Endothelial cell (in vitro differentiated cells): ENCODE measurements at regions not wholly inside any gene's neighbourhood (a gene's known extent, or its start where the extent isn't known, plus 50 kb on each side); places are given as distances from the start of the nearest gene placed in this dataset.
"Not testable (repeated sequence)": the region's sequence is repeated elsewhere in the genome, so short reads cannot be mapped to it uniquely, and the experiment has no call there.

Experiments used
- DNase-seq: peaks from one replicate; pipeline ENCODE4 v3.0.0; 2021; ENCODE audit warnings: low spot score
- H3K27ac Mint-ChIP-seq: one replicate; pipeline ENCODE4 v1.8.0; 2021; ENCODE audit warnings: mixed read lengths, inconsistent platforms; ENCODE audit not compliant: unreplicated experiment
- H3K27me3 Mint-ChIP-seq: one replicate; pipeline ENCODE4 v1.8.0; 2021; ENCODE audit warnings: mild to moderate bottlenecking, moderate library complexity, mixed read lengths, inconsistent platforms; ENCODE audit not compliant: unreplicated experiment
- H3K36me3 Mint-ChIP-seq: one replicate; pipeline ENCODE4 v1.8.0; 2021; ENCODE audit warnings: mild to moderate bottlenecking, low read depth, mixed read lengths, inconsistent platforms; ENCODE audit not compliant: unreplicated experiment
- H3K4me1 Mint-ChIP-seq: one replicate; pipeline ENCODE4 v1.8.0; 2021; ENCODE audit warnings: mild to moderate bottlenecking, mixed read lengths, inconsistent platforms; ENCODE audit not compliant: unreplicated experiment
- H3K4me3 Mint-ChIP-seq: one replicate; pipeline ENCODE4 v1.8.0; 2021; ENCODE audit warnings: mild to moderate bottlenecking, mixed read lengths, inconsistent platforms; ENCODE audit not compliant: unreplicated experiment
- H3K9me3 Mint-ChIP-seq: one replicate; pipeline ENCODE4 v1.8.0; 2021; ENCODE audit warnings: mixed read lengths, inconsistent platforms; ENCODE audit not compliant: unreplicated experiment
- CTCF ChIP-seq: fragments of 200-600 bp; sonication (generic); IDR thresholded peaks from one replicate; pipeline ENCODE4 v1.5.0; 2021; ENCODE audit warnings: antibody characterized with exemption; ENCODE audit not compliant: unreplicated experiment

- H3K27me3 Mint-ChIP-seq, result no peaks in the 10 kb centered on the region
- TF ChIP-seq CTCF, result no peak
- H3K4me3 Mint-ChIP-seq, result no peak overlapping the region
- DNase-seq, result no peak
- H3K9me3 Mint-ChIP-seq, result peaks cover 26% of the 10 kb centered on the region
- peaks cover 8% of the 10 kb centered on the region for H3K36me3 Mint-ChIP-seq
- no peak overlapping the region for H3K27ac Mint-ChIP-seq
- no peaks in the 10 kb centered on the region for H3K4me1 Mint-ChIP-seq
Observed at GRCh38 chr21:9735421-9735961, 785.9 kb upstream of the TPTE start.

- H3K27me3 Mint-ChIP-seq, H3K36me3 Mint-ChIP-seq, H3K27ac Mint-ChIP-seq, H3K4me3 Mint-ChIP-seq, DNase-seq, H3K4me1 Mint-ChIP-seq: not testable (repeated sequence)
- H3K9me3 Mint-ChIP-seq, result peaks cover 41% of the 10 kb centered on the region
Observed at GRCh38 chr21:9737301-9737700, 784.1 kb upstream of the TPTE start.

- H3K36me3 Mint-ChIP-seq, H3K4me1 Mint-ChIP-seq, H3K27me3 Mint-ChIP-seq, DNase-seq, H3K27ac Mint-ChIP-seq, H3K4me3 Mint-ChIP-seq: not testable (repeated sequence)
- H3K9me3 Mint-ChIP-seq, result peaks cover 41% of the 10 kb centered on the region
Observed at GRCh38 chr21:9737871-9738515, 783.4 kb upstream of the TPTE start.

- H3K27ac Mint-ChIP-seq, result no peak overlapping the region
- H3K4me3 Mint-ChIP-seq, result no peak overlapping the region
- DNase-seq, result no peak
- no peaks in the 10 kb centered on the region for H3K27me3 Mint-ChIP-seq
- peaks cover 8% of the 10 kb centered on the region for H3K36me3 Mint-ChIP-seq
- H3K9me3 Mint-ChIP-seq, result peaks cover 41% of the 10 kb centered on the region
- TF ChIP-seq CTCF, result no peak
- H3K4me1 Mint-ChIP-seq, result no peaks in the 10 kb centered on the region
Observed at GRCh38 chr21:9738527-9738926, 782.9 kb upstream of the TPTE start.

- no peak overlapping the region for H3K4me3 Mint-ChIP-seq
- no peak for DNase-seq
- H3K4me1 Mint-ChIP-seq, result no peaks in the 10 kb centered on the region
- peaks cover 41% of the 10 kb centered on the region for H3K9me3 Mint-ChIP-seq
- TF ChIP-seq CTCF, result no peak
- no peaks in the 10 kb centered on the region for H3K27me3 Mint-ChIP-seq
- H3K27ac Mint-ChIP-seq, result no peak overlapping the region
- H3K36me3 Mint-ChIP-seq, result peaks cover 8% of the 10 kb centered on the region
Observed at GRCh38 chr21:9739240-9739639, 782.1 kb upstream of the TPTE start.

- not testable (repeated sequence) for H3K4me3 Mint-ChIP-seq, H3K4me1 Mint-ChIP-seq, H3K27me3 Mint-ChIP-seq, H3K36me3 Mint-ChIP-seq, DNase-seq, H3K27ac Mint-ChIP-seq
- peaks cover 41% of the 10 kb centered on the region for H3K9me3 Mint-ChIP-seq
Observed at GRCh38 chr21:9740177-9740941, 781.0 kb upstream of the TPTE start.

GRCh38 chr21:9740991-9741742, 780.2 kb upstream of the TPTE start:
- not testable (repeated sequence) for H3K27ac Mint-ChIP-seq, H3K4me1 Mint-ChIP-seq, H3K36me3 Mint-ChIP-seq, DNase-seq, H3K4me3 Mint-ChIP-seq, H3K27me3 Mint-ChIP-seq
- peaks cover 41% of the 10 kb centered on the region for H3K9me3 Mint-ChIP-seq

- H3K27me3 Mint-ChIP-seq, H3K36me3 Mint-ChIP-seq, H3K4me1 Mint-ChIP-seq, H3K27ac Mint-ChIP-seq, DNase-seq, H3K4me3 Mint-ChIP-seq: not testable (repeated sequence)
- H3K9me3 Mint-ChIP-seq, result peaks cover 36% of the 10 kb centered on the region
Observed at GRCh38 chr21:9743566-9743965, 777.8 kb upstream of the TPTE start.

GRCh38 chr21:9744166-9744565, 777.2 kb upstream of the TPTE start:
- DNase-seq, H3K27ac Mint-ChIP-seq, H3K27me3 Mint-ChIP-seq, H3K4me3 Mint-ChIP-seq, H3K4me1 Mint-ChIP-seq, H3K36me3 Mint-ChIP-seq: not testable (repeated sequence)
- peaks cover 30% of the 10 kb centered on the region for H3K9me3 Mint-ChIP-seq
